ENCODE measurements at regions not wholly inside any gene's neighbourhood (a gene's known extent, or its start where the extent isn't known, plus 50 kb on each side); places are given as distances from the start of the nearest gene placed in this dataset.

GRCh38 chr6:14439419-14439818 is 321.8 kb downstream of the CD83 start:
- peaks cover 54% of the 10 kb centered on the region for H3K4me1 Mint-ChIP-seq (ENCODE audit: low read depth, unreplicated experiment)
- H3K9me3 Mint-ChIP-seq (ENCODE audit: unreplicated experiment): peaks cover 8% of the 10 kb centered on the region
- H3K27me3 Mint-ChIP-seq (ENCODE audit: unreplicated experiment): peaks cover 2% of the 10 kb centered on the region
- no peak for DNase-seq
- peak overlapping the region; percentile 50 for H3K27ac Mint-ChIP-seq (ENCODE audit: unreplicated experiment)
- no peaks in the 10 kb centered on the region for H3K36me3 Mint-ChIP-seq (ENCODE audit: unreplicated experiment)
- no peak for TF ChIP-seq CTCF (IDR thresholded peaks at IDR 0.05; ENCODE audit: partially characterized antibody, unreplicated experiment)
- no peak overlapping the region for H3K4me3 Mint-ChIP-seq (ENCODE audit: unreplicated experiment)

DNA sequence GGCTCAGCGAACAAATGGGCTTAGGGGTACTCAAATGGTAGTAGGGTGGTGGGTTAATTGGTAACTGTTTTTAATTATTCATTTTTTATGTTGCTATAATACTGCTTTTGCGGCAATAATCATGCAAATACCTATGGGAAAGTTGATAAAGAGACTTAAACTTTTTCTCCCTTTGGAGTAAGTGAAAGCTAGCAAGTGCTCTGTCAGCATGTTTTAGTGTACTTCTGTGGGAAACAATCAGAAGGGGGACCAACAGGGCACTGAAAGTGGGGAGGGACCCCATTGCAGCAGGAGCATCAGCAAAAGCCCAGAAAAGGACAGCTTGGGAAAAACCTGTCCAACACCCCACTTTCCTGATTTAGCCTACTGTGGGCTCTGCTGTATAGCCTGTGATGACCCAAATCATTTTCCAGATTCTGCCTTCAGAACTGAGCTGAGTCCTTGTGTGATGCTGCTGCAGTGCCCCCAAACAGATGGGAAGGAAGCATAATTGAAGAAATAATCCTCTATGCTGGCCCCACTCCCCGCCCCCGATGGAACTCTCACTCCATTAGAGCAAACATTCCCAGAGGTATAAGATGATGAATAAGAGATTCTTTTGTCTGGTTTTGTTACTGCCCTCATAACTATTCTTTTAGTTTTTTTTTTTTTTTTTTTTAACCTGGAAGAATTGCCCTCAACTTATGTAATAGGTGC is 322.8 kb downstream of the CD83 start:
- Mint-ChIP-seq H3K4me3 (ENCODE audit: unreplicated experiment) (peak overlapping the region; percentile 50), H3K9me3 (ENCODE audit: unreplicated experiment) (peaks cover 6% of the 10 kb centered on the region), H3K27ac (ENCODE audit: unreplicated experiment) (peak overlapping the region; percentile 71), H3K27me3 (ENCODE audit: unreplicated experiment) (peaks cover 2% of the 10 kb centered on the region), H3K4me1 (ENCODE audit: low read depth, unreplicated experiment) (peaks cover 52% of the 10 kb centered on the region), H3K36me3 (ENCODE audit: unreplicated experiment) (no peaks in the 10 kb centered on the region)
- peak; percentile 33 for DNase-seq
- TF ChIP-seq CTCF (IDR thresholded peaks at IDR 0.05; ENCODE audit: partially characterized antibody, unreplicated experiment): no peak

- Mint-ChIP-seq H3K27ac (ENCODE audit: unreplicated experiment) (peak overlapping the region; percentile 49), H3K4me1 (ENCODE audit: low read depth, unreplicated experiment) (peaks cover 44% of the 10 kb centered on the region)
Measured at GRCh38 chr6:14440940-14441781, 323.6 kb downstream of the CD83 start.

GRCh38 chr6:14442242-14442641 is 324.7 kb downstream of the CD83 start:
- no peak for DNase-seq
- peaks cover 41% of the 10 kb centered on the region for H3K4me1 Mint-ChIP-seq (ENCODE audit: low read depth, unreplicated experiment)
- H3K4me3 Mint-ChIP-seq (ENCODE audit: unreplicated experiment): no peak overlapping the region
- no peaks in the 10 kb centered on the region for H3K36me3 Mint-ChIP-seq (ENCODE audit: unreplicated experiment)
- no peak overlapping the region for H3K27ac Mint-ChIP-seq (ENCODE audit: unreplicated experiment)
- TF ChIP-seq CTCF (IDR thresholded peaks at IDR 0.05; ENCODE audit: partially characterized antibody, unreplicated experiment): no peak
- H3K9me3 Mint-ChIP-seq (ENCODE audit: unreplicated experiment): peaks cover 2% of the 10 kb centered on the region
- no peaks in the 10 kb centered on the region for H3K27me3 Mint-ChIP-seq (ENCODE audit: unreplicated experiment)

More at GRCh38 chr6:14440940-14441781, 323.6 kb downstream of the CD83 start:
- peak overlapping the region; percentile 66 for H3K4me3 Mint-ChIP-seq (ENCODE audit: unreplicated experiment)
- no peaks in the 10 kb centered on the region for H3K27me3 Mint-ChIP-seq (ENCODE audit: unreplicated experiment)
- H3K36me3 Mint-ChIP-seq (ENCODE audit: unreplicated experiment): no peaks in the 10 kb centered on the region
- peaks cover 2% of the 10 kb centered on the region for H3K9me3 Mint-ChIP-seq (ENCODE audit: unreplicated experiment)
- DNase-seq: no peak
- TF ChIP-seq CTCF (IDR thresholded peaks at IDR 0.05; ENCODE audit: partially characterized antibody, unreplicated experiment): no peak

All from glutamatergic neuron (in vitro differentiated cells).